ENCODE measurements at regions not wholly inside any gene's neighbourhood (a gene's known extent, or its start where the extent isn't known, plus 50 kb on each side); places are given as distances from the start of the nearest gene placed in this dataset.

DNA sequence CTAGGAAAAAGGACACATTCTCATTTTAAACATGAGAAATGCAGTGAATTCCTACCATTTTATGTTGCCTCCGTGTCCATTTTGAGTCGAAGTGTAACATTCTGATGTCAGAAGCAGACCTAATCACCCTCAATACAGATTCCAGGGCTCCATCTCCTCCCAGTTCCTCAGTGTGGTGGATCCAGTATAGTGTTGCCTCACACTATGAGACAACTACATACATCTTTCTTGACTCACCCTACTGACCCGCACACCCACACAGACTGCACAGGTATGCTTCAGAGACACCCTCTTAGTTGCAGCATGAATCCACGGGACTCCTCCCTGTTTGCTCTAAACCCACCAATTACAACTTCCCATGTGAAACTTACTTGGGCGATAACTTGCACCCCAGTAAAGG lies 564.9 kb downstream of the SEMA5A start:
- DNase-seq = no peak

DNA sequence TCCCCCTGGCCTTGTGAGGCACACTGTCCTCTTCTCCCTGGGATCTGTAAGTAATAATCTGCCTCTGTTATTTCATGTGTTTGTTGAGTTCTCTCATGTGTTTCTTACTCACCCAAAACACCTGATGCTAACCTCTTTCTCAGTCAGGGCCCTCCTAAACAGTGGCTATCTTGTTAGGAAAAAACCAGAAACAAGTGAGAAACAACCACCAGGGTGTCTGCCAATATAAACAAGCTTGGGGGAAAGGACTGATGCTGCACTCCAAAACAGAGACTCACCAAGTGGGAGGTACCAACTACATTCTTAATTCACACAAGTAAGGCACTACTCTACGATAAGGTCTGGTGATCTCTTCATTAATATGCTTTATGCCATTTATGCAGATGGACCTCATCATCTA lies 564.4 kb downstream of the SEMA5A start:
- 72% methylated on average over 1 of the region's 1 CpG for WGBS, 2 donors

More for the DNA sequence above, 564.9 kb downstream of the SEMA5A start:
- H3K27ac ChIP-seq = no peak overlapping the region
- TF ChIP-seq POLR2A (IDR thresholded peaks at IDR 0.05) = no peak
- TF ChIP-seq, protein P1, sequence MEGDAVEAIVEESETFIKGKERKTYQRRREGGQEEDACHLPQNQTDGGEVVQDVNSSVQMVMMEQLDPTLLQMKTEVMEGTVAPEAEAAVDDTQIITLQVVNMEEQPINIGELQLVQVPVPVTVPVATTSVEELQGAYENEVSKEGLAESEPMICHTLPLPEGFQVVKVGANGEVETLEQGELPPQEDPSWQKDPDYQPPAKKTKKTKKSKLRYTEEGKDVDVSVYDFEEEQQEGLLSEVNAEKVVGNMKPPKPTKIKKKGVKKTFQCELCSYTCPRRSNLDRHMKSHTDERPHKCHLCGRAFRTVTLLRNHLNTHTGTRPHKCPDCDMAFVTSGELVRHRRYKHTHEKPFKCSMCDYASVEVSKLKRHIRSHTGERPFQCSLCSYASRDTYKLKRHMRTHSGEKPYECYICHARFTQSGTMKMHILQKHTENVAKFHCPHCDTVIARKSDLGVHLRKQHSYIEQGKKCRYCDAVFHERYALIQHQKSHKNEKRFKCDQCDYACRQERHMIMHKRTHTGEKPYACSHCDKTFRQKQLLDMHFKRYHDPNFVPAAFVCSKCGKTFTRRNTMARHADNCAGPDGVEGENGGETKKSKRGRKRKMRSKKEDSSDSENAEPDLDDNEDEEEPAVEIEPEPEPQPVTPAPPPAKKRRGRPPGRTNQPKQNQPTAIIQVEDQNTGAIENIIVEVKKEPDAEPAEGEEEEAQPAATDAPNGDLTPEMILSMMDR (IDR thresholded peaks at IDR 0.05) = no peak
- no peaks in the 10 kb centered on the region for H3K9me3 ChIP-seq
- no peak overlapping the region for H3K4me3 ChIP-seq
- no peaks in the 10 kb centered on the region for H3K36me3 ChIP-seq (ENCODE audit: low read depth, missing control alignments)
- intact Hi-C loops (cut with DNase I; ENCODE audit: low total_unique reads) = no loop called here
- H3K27me3 ChIP-seq = no peaks in the 10 kb centered on the region
- H3K4me1 ChIP-seq = no peaks in the 10 kb centered on the region
- 90 to 93% methylated on average over 5 of the region's 5 CpGs for WGBS, 2 donors

DNA sequence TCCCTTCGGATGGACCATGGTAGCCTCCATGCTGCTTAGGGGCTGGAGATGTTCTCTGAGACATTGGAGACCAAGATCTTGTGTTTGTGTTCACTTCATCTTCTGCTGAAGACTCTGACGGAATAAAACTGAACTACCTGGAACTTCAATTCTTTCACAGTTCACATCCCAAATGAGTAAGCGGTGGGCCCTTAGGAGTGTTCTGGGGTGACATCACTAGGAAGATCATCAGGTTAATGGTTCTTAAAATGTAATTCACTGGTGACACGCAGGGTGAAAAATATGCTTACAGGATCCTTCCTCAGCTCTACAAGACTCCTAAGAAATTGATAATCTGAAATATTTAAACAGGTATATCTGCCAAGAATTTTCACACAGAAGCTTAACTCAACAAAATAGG lies 561.5 kb downstream of the SEMA5A start:
- intact Hi-C loops (cut with DNase I; ENCODE audit: low total_unique reads) = no loop called here
- Histone ChIP-seq H3K9me3 (no peaks in the 10 kb centered on the region), H3K27me3 (no peaks in the 10 kb centered on the region), H3K36me3 (ENCODE audit: low read depth, missing control alignments) (no peaks in the 10 kb centered on the region), H3K27ac (no peak overlapping the region), H3K4me3 (no peak overlapping the region), H3K4me1 (no peaks in the 10 kb centered on the region)
- 85 to 90% methylated on average over 4 of the region's 4 CpGs for WGBS, 2 donors
- DNase-seq = no peak
- TF ChIP-seq, protein P1 (IDR thresholded peaks at IDR 0.05) = no peak
- no peak for TF ChIP-seq POLR2A (IDR thresholded peaks at IDR 0.05)

More for the DNA sequence above, 564.4 kb downstream of the SEMA5A start:
- no peaks in the 10 kb centered on the region for H3K9me3 ChIP-seq
- DNase-seq = no peak
- no peaks in the 10 kb centered on the region for H3K4me1 ChIP-seq
- H3K4me3 ChIP-seq = no peak overlapping the region
- intact Hi-C loops (cut with DNase I; ENCODE audit: low total_unique reads) = no loop called here
- TF ChIP-seq POLR2A (IDR thresholded peaks at IDR 0.05) = no peak
- TF ChIP-seq, protein P1 (IDR thresholded peaks at IDR 0.05) = no peak
- no peak overlapping the region for H3K27ac ChIP-seq
- no peaks in the 10 kb centered on the region for H3K36me3 ChIP-seq (ENCODE audit: low read depth, missing control alignments)
- H3K27me3 ChIP-seq = no peaks in the 10 kb centered on the region

MicroRNAs encoded in the stretch of these regions (microRNA counts, 767-probe panel; counts per million panel counts)
- 0 to 152 counts per million in 2 donors for microRNA hsa-miR-4458

Small RNA genes in the stretch of these regions (small RNA-seq; reads per million reads assigned to genes)
- gene AC091895.1 (0 reads per million in 2 donors), gene AC091912.1 (0 reads per million in 2 donors), gene AC091912.2 (0 reads per million in 2 donors), gene AC091932.2 (0 reads per million in 2 donors), gene AC091932.4 (0 reads per million in 2 donors), gene AC091953.1 (0 reads per million in 2 donors), gene AC091953.2 (0 reads per million in 2 donors), gene AC091953.3 (0 reads per million in 2 donors), gene AC091953.5 (0 reads per million in 2 donors), gene AC091965.3 (0 reads per million in 2 donors), gene RNU1-76P (0 reads per million in 2 donors)
